Mesodermal cell (in vitro differentiated cells): ENCODE measurements at regions not wholly inside any gene's neighbourhood (a gene's known extent, or its start where the extent isn't known, plus 50 kb on each side); places are given as distances from the start of the nearest gene placed in this dataset.

Experiments used
- H3K27ac ChIP-seq: 2 replicates; pipeline ENCODE4 v1.7.0; 2013; ENCODE audit warnings: mild to moderate bottlenecking, low read depth, low read length, moderate library complexity; ENCODE audit not compliant: severe bottlenecking
- H3K36me3 ChIP-seq: 2 replicates; pipeline ENCODE4 v1.7.1; 2013; ENCODE audit warnings: mild to moderate bottlenecking, low read length, moderate library complexity; ENCODE audit not compliant: control insufficient read depth, insufficient read depth
- H3K4me1 ChIP-seq: one replicate; pipeline ENCODE4 v1.7.1; 2013; ENCODE audit warnings: mild to moderate bottlenecking, low read length; ENCODE audit not compliant: insufficient read depth, control insufficient read depth, poor library complexity, severe bottlenecking
- H3K4me3 ChIP-seq: 2 replicates; pipeline ENCODE4 v1.7.0; 2013; ENCODE audit warnings: low read length, control low read depth, mild to moderate bottlenecking; ENCODE audit not compliant: insufficient read depth, poor library complexity, severe bottlenecking; ENCODE audit errors: extremely low read depth
- H3K9me3 ChIP-seq: 2 replicates; pipeline ENCODE4 v1.7.1; 2013; ENCODE audit warnings: mild to moderate bottlenecking, low read length, moderate library complexity; ENCODE audit not compliant: control insufficient read depth
- WGBS, 2 experiments: methylation state at CpG; one replicate each; pipeline ENCODE4 v1.1.5; 2013; ENCODE audit warnings: missing lambda C conversion rate in 2 of 2; ENCODE audit not compliant: insufficient coverage in 2 of 2; 5-methylcytosine and 5-hydroxymethylcytosine counted together

DNA sequence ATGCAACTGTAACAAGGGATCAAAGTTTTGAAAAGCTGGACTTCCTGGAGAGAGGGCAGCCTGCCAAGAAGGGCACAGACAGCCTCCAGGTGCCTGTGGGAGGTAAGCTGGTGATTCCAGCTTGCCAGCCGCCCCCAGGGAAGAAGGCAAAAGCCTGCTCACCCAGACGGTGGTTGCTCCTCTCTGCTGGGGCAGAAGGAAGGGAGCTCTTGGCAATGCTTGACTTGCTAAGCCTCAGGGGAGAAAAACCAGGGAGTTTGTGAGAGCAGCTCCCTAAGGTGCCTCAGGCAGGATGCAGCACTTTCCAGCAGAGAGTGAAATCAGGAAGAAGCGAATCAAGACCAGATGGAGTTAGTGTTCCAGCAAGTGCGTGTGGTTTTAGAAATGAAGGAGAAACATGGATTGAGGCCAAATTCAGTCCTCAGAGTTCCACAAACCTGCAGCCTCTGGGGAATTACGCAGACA lies 553.6 kb downstream of the BUD13 start:
- H3K27ac ChIP-seq, result no peak overlapping the region
- H3K4me3 ChIP-seq, result no peak overlapping the region
- H3K9me3 ChIP-seq, result peaks cover 6% of the 10 kb centered on the region
- no peaks in the 10 kb centered on the region for H3K36me3 ChIP-seq
- WGBS, 2 experiments, result 72 to 76% methylated on average over 5 of the region's 5 CpGs
- H3K4me1 ChIP-seq, result no peaks in the 10 kb centered on the region

DNA sequence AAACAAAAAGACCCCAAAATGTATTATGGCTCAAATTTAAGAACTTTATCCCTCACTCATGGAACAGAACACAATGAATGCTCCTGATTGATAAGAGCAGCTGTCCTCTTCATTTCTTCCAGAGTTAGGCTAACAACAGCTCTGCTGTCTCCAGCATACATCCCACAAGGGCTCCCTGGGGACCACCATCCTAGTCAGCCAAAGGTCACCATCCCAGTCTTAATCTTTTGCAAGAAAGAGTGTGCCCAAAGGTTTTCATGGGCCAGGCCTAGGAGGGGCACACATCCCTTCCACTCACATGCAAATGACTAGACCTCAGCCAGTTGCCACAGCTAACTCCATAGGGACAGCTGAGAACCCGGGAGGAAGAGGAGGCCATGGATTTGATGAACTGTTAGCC lies 555.3 kb downstream of the BUD13 start:
- H3K4me3 ChIP-seq, result no peak overlapping the region
- no CpG with 5 or more reads among the region's 1 CpG for WGBS, 2 experiments
- no peak overlapping the region for H3K27ac ChIP-seq

DNA sequence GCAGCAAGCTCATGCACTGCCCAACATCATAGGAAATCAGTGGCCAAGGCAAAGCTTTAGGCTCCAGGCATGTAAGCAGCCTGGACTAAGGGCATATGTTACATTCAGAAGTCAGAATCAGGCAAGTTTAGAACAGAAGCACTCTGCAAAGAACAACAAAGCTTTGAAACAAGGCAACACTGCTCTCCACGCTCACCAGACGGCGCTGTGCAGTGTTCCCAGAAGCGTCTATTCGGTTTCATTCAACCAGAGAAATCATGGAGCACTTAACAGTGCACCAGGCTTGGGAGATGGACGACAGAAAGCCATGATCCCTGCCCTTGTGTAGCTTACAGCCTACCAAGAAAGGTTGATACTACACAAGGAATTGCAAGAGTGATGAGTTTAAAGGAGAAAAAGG lies 555.8 kb downstream of the BUD13 start:
- Histone ChIP-seq H3K9me3 (peaks cover 6% of the 10 kb centered on the region), H3K4me3 (no peak overlapping the region), H3K36me3 (no peaks in the 10 kb centered on the region), H3K4me1 (no peaks in the 10 kb centered on the region), H3K27ac (no peak overlapping the region)
- 8 to 10% methylated on average over 3 to 6 of the region's 6 CpGs for WGBS, 2 experiments

More for the DNA sequence above, 555.3 kb downstream of the BUD13 start:
- H3K36me3 ChIP-seq, result no peaks in the 10 kb centered on the region
- H3K4me1 ChIP-seq, result no peaks in the 10 kb centered on the region
- peaks cover 6% of the 10 kb centered on the region for H3K9me3 ChIP-seq

DNA sequence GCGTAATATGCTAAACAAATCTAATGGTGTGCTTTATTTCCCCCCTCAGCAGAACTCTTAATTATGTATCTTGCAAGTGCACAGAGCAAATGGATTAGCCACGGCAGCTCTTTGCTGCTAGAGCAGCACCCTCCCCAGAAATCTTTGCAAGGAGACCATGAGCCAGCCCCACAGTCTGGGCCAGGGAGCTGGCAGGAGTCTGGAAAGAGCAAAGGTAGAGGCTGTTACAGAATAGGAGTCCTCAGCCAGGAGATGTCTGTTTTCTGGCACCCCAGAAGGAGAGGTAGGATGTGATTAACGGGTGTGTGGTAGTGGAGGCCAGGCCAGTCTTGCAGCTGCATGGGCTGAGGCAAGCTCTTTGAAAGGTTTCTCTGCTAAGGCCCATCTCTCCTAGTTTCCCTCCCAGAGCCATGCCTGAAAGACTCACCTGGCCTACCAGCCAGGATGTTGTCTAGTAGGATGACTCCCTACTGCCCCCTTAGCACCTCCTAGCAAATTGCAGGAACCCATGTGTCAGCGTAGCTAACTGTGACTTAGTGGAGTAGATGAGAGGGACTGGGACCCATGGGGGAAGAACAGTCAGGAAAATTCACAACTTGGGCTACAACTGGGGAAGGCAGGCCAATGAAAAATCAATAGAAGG lies 557.2 kb downstream of the BUD13 start:
- no peaks in the 10 kb centered on the region for H3K4me1 ChIP-seq
- H3K4me3 ChIP-seq, result no peak overlapping the region
- H3K36me3 ChIP-seq, result no peaks in the 10 kb centered on the region
- no peak overlapping the region for H3K27ac ChIP-seq
- 87 to 94% methylated on average over 3 to 4 of the region's 4 CpGs for WGBS, 2 experiments
- peaks cover 6% of the 10 kb centered on the region for H3K9me3 ChIP-seq

DNA sequence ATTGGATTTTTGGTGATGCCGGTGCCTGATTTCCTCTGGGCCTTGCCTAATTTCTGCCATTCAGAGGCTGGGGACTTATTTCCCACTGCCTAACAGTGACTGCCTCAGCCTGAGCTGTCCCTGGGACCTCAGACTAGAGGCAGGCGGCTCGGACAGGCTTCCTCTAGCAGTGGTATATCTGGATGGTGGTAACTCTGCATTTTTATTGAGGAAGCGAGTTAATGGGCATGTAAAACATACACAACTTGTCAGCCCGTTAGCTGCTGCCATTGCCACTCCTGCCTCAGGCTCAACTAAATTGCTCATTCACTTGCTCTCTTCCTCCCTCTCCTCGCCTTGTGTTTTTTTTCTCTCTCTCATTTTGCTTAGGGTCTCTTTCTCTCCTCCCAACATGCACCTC lies 561.6 kb downstream of the BUD13 start:
- Histone ChIP-seq H3K9me3 (no peaks in the 10 kb centered on the region), H3K4me1 (no peaks in the 10 kb centered on the region), H3K4me3 (no peak overlapping the region), H3K36me3 (no peaks in the 10 kb centered on the region), H3K27ac (no peak overlapping the region)
- 60 to 84% methylated on average over 1 to 4 of the region's 6 CpGs for WGBS, 2 experiments

DNA sequence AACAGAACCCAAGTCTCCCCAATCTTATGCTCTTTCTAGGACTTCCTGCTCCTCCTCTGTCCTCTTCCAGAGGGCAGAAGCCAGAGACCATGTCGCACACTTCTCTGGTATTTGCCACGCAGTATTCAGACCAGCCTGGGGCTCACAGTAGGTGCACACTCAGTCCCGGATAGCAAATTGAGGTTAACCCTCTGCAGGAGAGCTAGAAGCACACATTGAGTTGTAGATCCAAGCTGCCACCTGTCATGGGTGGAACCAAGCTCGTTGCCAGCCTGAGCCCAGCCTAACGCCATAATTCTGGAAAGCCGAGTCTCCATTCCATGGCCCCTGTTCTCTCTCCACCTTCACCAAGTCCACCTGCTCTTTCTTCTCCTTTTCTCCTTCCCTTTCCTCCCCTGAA lies 562.1 kb downstream of the BUD13 start:
- WGBS, 2 experiments, result 90 to 91% methylated on average over 4 to 6 of the region's 6 CpGs
- H3K27ac ChIP-seq, result no peak overlapping the region
- no peaks in the 10 kb centered on the region for H3K4me1 ChIP-seq
- no peak overlapping the region for H3K4me3 ChIP-seq
- H3K36me3 ChIP-seq, result no peaks in the 10 kb centered on the region
- no peaks in the 10 kb centered on the region for H3K9me3 ChIP-seq

DNA sequence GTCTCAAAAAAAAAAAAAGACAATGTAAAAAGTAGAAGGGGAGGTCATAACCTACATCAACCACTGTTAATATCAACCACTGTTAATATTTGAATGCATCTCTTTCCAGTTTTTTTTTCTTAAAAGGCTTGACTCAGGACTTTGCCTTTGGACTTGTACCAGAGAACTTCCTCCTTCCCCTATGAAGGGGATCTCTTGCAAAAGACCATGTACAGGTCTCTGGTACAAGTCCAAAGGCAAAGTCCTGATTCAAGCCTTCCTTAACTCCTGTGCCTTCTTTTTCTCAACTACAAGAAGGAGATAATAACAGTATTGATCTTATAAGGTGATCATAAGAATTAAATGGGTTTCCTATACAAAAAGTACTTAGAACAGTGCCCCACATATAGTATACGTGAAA lies 563.5 kb downstream of the BUD13 start:
- no peak overlapping the region for H3K4me3 ChIP-seq
- no peaks in the 10 kb centered on the region for H3K9me3 ChIP-seq
- WGBS, 2 experiments, result no CpG with 5 or more reads among the region's 1 CpG
- H3K4me1 ChIP-seq, result no peaks in the 10 kb centered on the region
- no peaks in the 10 kb centered on the region for H3K36me3 ChIP-seq
- H3K27ac ChIP-seq, result no peak overlapping the region

DNA sequence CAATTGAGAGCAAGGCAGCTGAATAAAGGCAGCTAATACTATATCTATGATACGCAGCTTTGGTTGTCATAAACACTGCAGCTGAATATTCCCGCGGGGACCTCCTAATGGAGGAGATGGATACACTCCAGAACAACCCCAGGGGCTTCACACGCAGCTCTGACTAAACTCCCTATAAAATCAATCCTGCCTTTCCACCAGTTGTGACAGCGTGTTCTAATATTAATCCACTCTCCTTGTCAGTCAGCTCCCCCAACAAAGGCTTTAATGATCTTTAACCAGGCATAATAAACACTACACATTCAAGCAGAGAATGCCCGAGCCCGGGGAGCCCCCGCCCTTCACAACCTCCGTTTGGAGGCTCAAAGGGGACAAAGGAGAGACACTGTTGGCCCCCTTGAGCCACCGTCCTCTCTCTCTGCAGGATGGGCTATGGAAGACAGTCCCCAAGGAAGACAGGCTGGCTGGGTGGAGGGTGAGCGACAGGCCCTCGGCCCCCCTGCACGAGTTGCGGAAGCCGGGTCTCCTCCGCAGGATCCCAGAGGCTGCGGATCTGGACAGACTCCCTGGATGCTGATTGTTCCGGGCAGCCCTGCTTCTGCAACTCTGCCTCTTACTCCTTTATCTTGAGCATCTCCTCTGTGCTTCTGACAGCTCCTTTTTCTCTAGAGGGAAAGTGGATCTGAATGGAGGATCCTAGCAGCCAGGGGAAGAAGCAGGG lies 565.2 kb downstream of the BUD13 start:
- Histone ChIP-seq H3K36me3 (no peaks in the 10 kb centered on the region), H3K27ac (no peak overlapping the region)
- 82 to 88% methylated on average over 12 to 15 of the region's 18 CpGs for WGBS, 2 experiments

DNA sequence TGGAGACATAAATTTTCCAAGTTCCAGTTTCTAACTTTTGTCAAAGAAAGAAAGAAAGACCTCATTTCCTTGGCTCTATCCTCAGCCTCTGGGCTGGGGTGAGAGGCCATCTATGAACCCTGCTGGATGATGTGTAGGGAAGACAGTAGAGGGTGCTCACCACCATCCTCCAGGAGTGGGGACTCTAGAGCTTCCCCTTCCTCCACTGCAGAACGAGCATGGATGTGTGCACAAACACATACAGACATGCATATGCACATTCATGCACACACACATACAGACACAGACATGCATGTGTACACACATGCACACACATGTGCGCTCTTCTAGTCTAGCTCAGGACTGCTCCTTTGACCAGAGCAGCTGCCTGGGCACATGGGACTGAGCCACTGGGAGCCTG lies 565.8 kb downstream of the BUD13 start:
- Histone ChIP-seq H3K4me1 (no peaks in the 10 kb centered on the region), H3K4me3 (no peak overlapping the region), H3K36me3 (no peaks in the 10 kb centered on the region), H3K9me3 (no peaks in the 10 kb centered on the region), H3K27ac (no peak overlapping the region)
- WGBS, 2 experiments, result 85 to 93% methylated on average over 2 of the region's 2 CpGs

More for the DNA sequence above, 565.2 kb downstream of the BUD13 start:
- no peaks in the 10 kb centered on the region for H3K9me3 ChIP-seq
- no peaks in the 10 kb centered on the region for H3K4me1 ChIP-seq
- no peak overlapping the region for H3K4me3 ChIP-seq

DNA sequence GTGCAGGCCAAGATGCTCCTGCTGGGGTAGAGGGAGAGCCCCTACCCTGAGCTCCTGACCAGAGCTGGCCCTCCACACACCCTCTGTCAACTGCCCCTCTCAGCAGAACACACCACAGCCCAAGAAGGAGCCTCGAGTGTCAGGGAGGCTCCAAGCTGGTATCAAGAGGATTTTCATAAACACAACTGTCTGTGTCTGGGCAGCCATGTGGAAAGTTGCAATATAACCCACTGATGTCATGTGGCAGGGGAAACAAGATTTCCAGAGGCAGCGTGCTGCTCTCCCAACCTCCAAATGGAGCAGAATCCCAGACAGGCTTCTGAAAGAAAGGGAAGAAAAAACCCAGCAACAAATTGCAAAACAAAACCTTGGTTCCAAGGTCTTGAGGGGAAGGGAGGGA lies 569.9 kb downstream of the BUD13 start:
- WGBS, 2 experiments, result 80 to 100% methylated on average over 1 of the region's 2 CpGs
- H3K27ac ChIP-seq, result no peak overlapping the region
- H3K4me3 ChIP-seq, result no peak overlapping the region

DNA sequence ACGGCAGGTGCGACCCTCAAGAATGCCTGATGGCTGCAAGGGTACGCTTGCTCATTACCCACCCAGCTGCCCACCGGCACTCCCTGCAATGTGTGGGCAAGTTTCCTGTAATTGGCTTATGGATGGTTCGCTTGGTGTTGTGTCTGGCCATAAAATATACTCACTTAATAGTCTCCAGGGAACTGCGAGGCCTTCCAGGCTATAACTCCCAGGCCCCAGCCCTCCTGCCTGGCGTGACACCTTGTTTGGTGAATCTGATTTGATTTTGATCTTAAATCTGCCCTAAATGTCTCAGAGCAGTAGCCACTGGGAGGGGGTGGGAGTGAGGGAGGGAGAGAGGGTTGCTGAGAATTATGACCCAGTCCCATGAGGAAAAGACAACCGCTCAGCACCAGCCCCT lies 572.2 kb downstream of the BUD13 start:
- WGBS, 2 experiments, result 93 to 97% methylated on average over 3 of the region's 8 CpGs
- Histone ChIP-seq H3K4me1 (no peaks in the 10 kb centered on the region), H3K4me3 (no peak overlapping the region), H3K27ac (no peak overlapping the region), H3K9me3 (no peaks in the 10 kb centered on the region), H3K36me3 (no peaks in the 10 kb centered on the region)

More for the DNA sequence above, 569.9 kb downstream of the BUD13 start:
- no peaks in the 10 kb centered on the region for H3K9me3 ChIP-seq
- no peaks in the 10 kb centered on the region for H3K4me1 ChIP-seq
- H3K36me3 ChIP-seq, result no peaks in the 10 kb centered on the region
